ENCODE measurements at regions not wholly inside any gene's neighbourhood (a gene's known extent, or its start where the extent isn't known, plus 50 kb on each side); places are given as distances from the start of the nearest gene placed in this dataset.

GRCh38 chr2:191604154-191604553 is 73.8 kb upstream of the NABP1 start:
- dilution Hi-C loops (cut with MboI; ENCODE audit: extremely low pct_ligation_motif_present, low sequenced_read_pairs) (no loop called here), intact Hi-C loops (cut with micrococcal nuclease) (no loop called here)
- H3K4me1 ChIP-seq (ENCODE audit: control insufficient read depth, extremely low read depth, insufficient read depth, low read length), result no peaks in the 10 kb centered on the region
- FAIRE-seq (no peak), DNase-seq (ENCODE audit: low read depth, low spot score) (no peak)
- no peaks in the 10 kb centered on the region for H3K36me3 ChIP-seq (ENCODE audit: control insufficient read depth in 2 of 2, extremely low read depth in 1 of 2, insufficient read depth in 2 of 2, low read length in 2 of 2)
- TF ChIP-seq MAX (IDR thresholded peaks at IDR 0.05; ENCODE audit: insufficient read depth, insufficient read length) (no peak), POLR2A (IDR thresholded peaks at IDR 0.05; ENCODE audit: low read depth, low read length) (no peak), JUN (IDR thresholded peaks at IDR 0.05; ENCODE audit: borderline replicate concordance, insufficient read depth, insufficient read length, low read depth) (no peak), POLR2AphosphoS5 (IDR thresholded peaks at IDR 0.05; ENCODE audit: insufficient read depth, low read depth, low read length) (no peak), EZH2 (IDR thresholded peaks at IDR 0.05; ENCODE audit: borderline replicate concordance, low read depth, low read length, severe bottlenecking) (no peak), FOS (IDR thresholded peaks at IDR 0.05; ENCODE audit: borderline replicate concordance, insufficient read depth, low read length) (no peak), CTCF (IDR thresholded peaks at IDR 0.05; ENCODE audit: extremely low read depth in 1 of 2, insufficient read depth in 1 of 2, low read depth in 1 of 2, low read length in 2 of 2) (no peak), GATA2 (IDR thresholded peaks at IDR 0.05; ENCODE audit: insufficient read depth, insufficient read length, low read depth, low read length) (no peak), MYC (IDR thresholded peaks at IDR 0.05; ENCODE audit: low read depth, low read length) (no peak)
- no peak overlapping the region for H3K4me2 ChIP-seq (ENCODE audit: insufficient read depth, low read length)
- no peak overlapping the region for H3K27ac ChIP-seq (ENCODE audit: insufficient read depth, low read depth, low read length)
- H3K9me3 ChIP-seq (replicated peaks; ENCODE audit: control insufficient read depth, insufficient read depth, low read length), result no peaks in the 10 kb centered on the region
- no TSS peak for BruUV-seq (replicated peaks)
- no peaks in the 10 kb centered on the region for H3K27me3 ChIP-seq (ENCODE audit: control insufficient read depth in 2 of 2, insufficient read depth in 2 of 2, low read length in 2 of 2)
- H4K20me1 ChIP-seq (replicated peaks; ENCODE audit: control insufficient read depth, extremely low read depth, insufficient read depth, low read length), result no peaks in the 10 kb centered on the region
- H3K79me2 ChIP-seq (ENCODE audit: control insufficient read depth, insufficient read depth, low read length), result no peaks in the 10 kb centered on the region
- no peak overlapping the region for H2AFZ ChIP-seq (ENCODE audit: low read depth, low read length)
- POLR2A ChIA-PET, result interaction anchor here (1.9 kb wide), 1 partner anchor 74 kb away, joined by 4 read pairs; the partner anchor contains the start of gene NABP1
- H3K9ac ChIP-seq (replicated peaks; ENCODE audit: extremely low read depth, insufficient read depth, low read length), result no peak overlapping the region
- no peaks in the 10 kb centered on the region for H3K9me1 ChIP-seq (replicated peaks; ENCODE audit: control insufficient read depth, extremely low read depth, insufficient read depth, low read length)
- CTCF ChIA-PET, result no interaction called here
- no peak overlapping the region for H3K4me3 ChIP-seq (replicated peaks in 1 of 3; ENCODE audit: insufficient read depth in 1 of 3, low read depth in 1 of 3, low read length in 3 of 3)

All from endothelial cell of umbilical vein (primary cell).